NCI-H2029 treated with DMSO at 0.1 percent for 48 hours (cell line): ENCODE measurements at regions not wholly inside any gene's neighbourhood (a gene's known extent, or its start where the extent isn't known, plus 50 kb on each side); places are given as distances from the start of the nearest gene placed in this dataset.
"Not testable (repeated sequence)": the region's sequence is repeated elsewhere in the genome, so short reads cannot be mapped to it uniquely, and the experiment has no call there.

Experiments used
- DNase-seq: peaks from one replicate; lab custom pipeline; 2025; lab: John Stamatoyannopoulos, UW

GRCh38 chr2:234156326-234156725 is 105.8 kb downstream of the SPP2 start:
- no peak for DNase-seq

GRCh38 chr2:234152835-234153234 is 102.3 kb downstream of the SPP2 start:
- not testable (repeated sequence) for DNase-seq

GRCh38 chr2:234147335-234147861 is 96.9 kb downstream of the SPP2 start:
- DNase-seq: no peak

GRCh38 chr2:234146087-234146826 is 95.8 kb downstream of the SPP2 start:
- DNase-seq: no peak

- no peak for DNase-seq
Measured at GRCh38 chr2:234145511-234145910, 95.0 kb downstream of the SPP2 start.

- DNase-seq: no peak
Measured at GRCh38 chr2:234145057-234145456, 94.6 kb downstream of the SPP2 start.

GRCh38 chr2:234143896-234144295 is 93.4 kb downstream of the SPP2 start:
- DNase-seq: no peak

- no peak for DNase-seq
Measured at GRCh38 chr2:234142530-234142929, 92.0 kb downstream of the SPP2 start.

GRCh38 chr2:234139755-234140154 is 89.3 kb downstream of the SPP2 start:
- DNase-seq: no peak

GRCh38 chr2:234138836-234139235 is 88.3 kb downstream of the SPP2 start:
- no peak for DNase-seq

- DNase-seq: no peak
Measured at GRCh38 chr2:234137400-234138014, 87.0 kb downstream of the SPP2 start.

- no peak for DNase-seq
Measured at GRCh38 chr2:234136461-234136860, 86.0 kb downstream of the SPP2 start.

GRCh38 chr2:234135750-234136221 is 85.3 kb downstream of the SPP2 start:
- peak; percentile 51 for DNase-seq

- no peak for DNase-seq
Measured at GRCh38 chr2:234134496-234134895, 84.0 kb downstream of the SPP2 start.

GRCh38 chr2:234133004-234133403 is 82.5 kb downstream of the SPP2 start:
- no peak for DNase-seq

GRCh38 chr2:234130777-234131181 is 80.3 kb downstream of the SPP2 start:
- DNase-seq: no peak

- DNase-seq: no peak
Measured at GRCh38 chr2:234128606-234129005, 78.1 kb downstream of the SPP2 start.
